Stimulated activated CD8-positive, alpha-beta memory T cell treated with anti-CD3 and anti-CD28 coated beads, Interleukin-4, amount 100 ng/mL, for 48 hours (primary cell): ENCODE measurements at regions not wholly inside any gene's neighbourhood (a gene's known extent, or its start where the extent isn't known, plus 50 kb on each side); places are given as distances from the start of the nearest gene placed in this dataset.

Experiments used
- DNase-seq: peaks from one replicate; pipeline ENCODE4 v3.0.0-alpha.2; 2020

DNA sequence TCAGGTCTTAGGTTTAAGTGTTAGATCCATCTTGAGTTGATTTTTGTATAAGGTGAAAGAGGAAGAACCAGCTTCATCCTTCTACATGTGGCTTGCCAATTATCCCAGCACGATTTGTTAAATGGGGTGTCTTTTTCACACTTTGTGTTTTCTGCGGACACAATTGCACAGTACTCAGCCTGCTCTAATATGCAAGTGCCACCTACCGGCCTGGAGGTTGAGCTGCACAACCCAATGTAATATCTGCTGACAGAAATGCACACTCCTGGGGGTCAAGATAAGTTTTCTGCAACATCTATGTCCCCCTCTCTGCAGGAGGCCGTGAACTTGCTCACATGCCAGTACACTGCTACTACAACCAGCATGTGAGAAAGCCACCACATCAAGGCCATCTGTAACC, 791.9 kb upstream of the ROBO1 start:
- DNase-seq: no peak

DNA sequence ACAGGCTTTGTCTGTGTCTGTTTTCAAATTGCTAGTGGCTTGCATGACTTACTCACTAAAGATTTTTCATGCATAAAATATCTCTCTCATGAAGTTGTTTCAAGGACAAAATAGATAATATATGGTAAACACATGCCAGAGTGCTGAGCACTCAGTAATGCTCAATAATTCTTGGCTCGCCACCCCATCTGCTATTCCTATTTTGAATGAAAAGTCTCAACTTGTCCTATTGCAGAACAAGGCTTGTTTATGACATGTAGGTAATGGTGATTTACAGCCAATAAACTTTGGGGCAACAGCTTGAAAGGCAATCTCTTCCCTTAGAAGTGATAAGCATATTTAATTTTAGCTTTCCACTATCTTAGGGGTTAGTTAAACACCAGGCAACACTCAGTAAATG, 789.0 kb upstream of the ROBO1 start:
- no peak for DNase-seq

DNA sequence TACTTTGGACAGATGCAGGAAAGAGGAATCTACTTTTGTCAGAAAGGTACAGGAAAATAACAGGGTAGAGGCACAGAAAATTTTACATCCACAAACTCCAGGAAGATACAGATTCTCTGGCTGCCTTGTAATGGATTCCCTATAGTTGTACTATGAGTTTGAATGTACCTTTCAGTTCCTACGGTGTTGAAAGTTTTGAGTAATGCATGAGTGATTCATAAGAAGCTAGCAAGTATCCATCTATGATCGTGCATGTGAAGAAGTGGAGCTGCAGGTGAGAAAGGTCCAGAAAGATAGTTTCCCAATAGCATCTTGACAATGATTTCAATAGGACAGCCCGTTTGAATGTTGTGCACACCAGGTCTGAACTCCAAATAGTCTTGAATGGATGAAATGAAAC, 786.5 kb upstream of the ROBO1 start:
- no peak for DNase-seq

DNA sequence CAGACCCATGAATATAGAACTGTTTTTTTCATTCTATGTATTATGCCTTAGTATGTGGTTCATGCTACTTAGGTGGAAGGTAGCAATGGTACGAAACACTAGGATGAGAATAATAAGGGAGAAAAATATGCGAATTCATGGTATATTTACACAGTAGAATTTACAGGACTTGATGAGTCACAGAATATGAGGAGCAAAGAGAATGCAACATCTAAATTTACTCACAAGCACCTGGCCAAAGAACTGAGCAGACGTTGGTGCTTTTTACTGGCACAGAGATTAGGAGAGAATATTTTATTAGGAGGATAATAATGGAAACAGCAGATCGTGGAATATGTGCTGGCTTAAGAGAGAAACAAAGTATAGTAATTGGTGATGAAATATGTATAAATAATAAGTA, 785.4 kb upstream of the ROBO1 start:
- DNase-seq: no peak

DNA sequence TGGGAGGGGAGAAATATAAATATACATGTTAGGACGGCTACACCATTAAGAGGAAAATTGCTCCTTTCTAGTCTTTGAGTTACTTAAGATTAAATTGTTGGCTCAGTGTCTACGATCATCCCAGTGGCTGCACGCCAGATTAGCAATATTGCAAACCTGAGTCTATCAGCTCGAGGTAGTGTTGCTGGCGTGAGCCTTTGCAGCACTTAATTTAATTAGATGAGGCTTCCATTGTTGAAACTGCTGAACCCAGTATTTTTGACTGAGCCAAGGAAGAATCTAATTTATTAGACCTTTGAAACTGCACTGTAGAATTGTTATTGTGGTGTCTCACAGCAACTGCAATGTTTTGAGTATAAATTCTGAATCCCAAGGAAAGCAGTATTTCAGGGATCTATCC, 782.4 kb upstream of the ROBO1 start:
- no peak for DNase-seq

DNA sequence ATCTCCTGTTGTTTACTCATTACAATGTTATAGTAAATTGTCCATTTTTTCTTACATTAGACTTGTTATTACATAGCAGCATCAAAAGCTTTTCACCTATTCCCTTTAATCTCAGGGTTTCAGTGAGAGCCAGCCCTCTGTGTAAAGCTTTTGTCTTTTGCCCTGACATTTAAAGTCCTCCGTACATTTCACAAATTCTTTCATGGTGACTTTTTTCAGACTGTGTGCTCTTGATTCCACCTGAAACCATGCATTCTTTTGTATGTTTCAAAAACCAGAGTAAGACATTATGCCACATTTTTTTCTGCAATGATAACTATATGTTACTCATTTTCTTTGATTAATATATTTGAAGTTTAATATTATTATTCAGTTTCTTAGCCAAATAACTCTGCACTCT, 781.4 kb upstream of the ROBO1 start:
- DNase-seq: no peak

DNA sequence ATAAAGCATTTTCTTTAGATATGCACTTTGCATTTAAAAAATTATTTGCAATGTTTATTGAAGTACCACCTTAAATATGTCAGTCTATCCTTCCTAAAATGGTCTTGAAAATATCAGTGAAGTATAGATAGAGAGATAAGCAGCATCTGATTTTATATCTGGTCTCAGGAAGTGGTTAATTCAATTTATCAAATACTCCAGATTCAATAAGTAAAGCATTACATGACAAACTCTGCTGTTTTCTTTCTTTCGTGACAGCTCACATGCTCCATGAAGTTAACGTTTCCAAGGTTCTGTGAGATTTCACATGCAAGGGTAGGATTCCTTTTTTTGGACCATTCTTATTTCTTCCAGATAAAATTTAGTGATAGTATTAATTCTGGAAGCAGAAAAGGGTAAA, 775.4 kb upstream of the ROBO1 start:
- DNase-seq: no peak

DNA sequence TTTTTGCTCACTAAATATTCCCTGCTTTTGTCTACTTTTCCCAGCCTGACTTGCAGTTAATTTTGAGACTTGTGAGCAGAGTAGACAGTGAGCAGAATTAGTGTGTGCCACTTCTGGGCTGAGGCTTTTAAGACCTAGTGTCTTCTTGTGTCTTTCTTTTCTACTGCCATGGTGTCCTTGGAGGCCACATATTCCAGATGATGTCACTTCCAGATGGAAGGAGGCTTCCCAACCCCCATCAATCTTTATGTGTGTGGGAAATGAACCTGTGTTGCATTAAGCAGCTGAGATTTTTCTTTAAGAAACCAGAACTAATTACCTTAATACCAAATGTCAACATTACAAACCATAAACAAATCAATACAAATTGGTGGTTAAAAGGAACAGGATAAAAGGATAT, 774.7 kb upstream of the ROBO1 start:
- DNase-seq: no peak

DNA sequence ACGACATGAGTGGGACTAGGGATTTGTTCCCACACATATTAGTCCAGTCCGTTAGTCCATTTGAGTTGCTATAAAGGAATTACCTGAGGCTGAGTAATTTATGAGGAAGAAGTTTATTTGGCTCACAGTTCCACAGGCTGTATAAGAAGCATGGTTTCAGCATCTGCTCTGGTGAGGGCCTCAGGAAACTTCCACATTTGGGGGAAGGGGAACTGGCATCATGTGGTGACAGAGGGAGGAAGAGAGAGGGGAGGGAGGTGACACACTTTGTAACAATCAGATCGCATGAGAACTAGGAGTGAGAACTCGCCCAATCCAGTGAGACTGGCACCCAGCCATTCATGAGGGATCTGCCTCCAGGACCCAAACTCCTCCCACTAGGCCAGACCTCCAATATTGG, 769.9 kb upstream of the ROBO1 start:
- no peak for DNase-seq

DNA sequence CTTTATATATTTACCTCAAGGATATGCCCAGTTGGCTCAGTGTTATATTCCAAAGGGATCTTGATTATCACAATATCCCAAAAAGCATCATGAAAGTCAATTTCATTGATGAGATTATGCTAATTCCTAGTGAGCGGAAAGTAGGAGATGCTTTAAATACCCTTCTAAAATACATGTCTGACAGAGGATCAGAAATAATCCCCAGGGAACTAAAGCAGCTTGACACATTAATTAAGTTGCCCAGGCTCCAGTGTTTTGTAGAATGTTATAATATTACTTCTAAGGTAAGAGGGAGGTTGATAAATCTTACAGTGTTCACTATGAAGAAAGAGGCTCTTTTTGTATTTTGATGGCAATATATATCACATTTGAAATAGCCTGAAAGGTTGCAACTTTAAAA, 767.5 kb upstream of the ROBO1 start:
- no peak for DNase-seq

DNA sequence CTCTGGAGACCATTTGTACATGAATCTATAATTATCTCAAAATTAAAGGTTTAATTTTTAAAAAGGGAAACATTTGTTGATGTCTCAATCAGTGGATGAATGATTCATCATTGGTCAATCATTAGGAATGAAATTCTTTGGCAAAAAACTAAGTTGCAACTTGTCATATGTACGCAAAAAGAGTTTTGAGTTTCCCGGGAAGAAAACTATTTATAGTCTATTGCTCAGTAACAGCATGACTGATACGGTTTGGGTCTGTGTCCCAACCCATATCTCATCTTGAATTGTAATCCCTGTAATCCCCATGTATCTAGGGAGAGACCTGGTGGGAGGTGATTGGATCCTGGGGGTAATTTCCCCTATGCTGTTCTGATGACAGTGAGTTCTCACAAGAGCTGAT, 765.8 kb upstream of the ROBO1 start:
- DNase-seq: no peak

DNA sequence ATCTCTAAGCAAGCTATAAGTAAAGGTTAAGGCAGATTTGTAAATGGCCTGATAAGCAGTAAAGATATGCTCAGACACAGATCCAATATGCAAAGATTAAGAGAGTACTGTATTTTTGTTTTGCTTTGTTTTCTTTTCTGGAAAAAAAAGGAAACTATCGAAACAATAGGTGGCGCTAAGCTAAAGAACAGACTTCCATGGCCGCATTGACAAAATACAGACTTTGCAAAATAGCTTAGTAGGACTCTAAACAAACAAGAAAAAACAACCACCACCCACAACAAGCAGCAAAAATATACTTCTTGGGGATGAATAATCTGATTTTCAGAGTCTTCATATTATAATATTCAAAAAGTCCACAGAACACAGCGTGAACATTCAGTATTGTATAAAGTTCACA, 758.4 kb upstream of the ROBO1 start:
- no peak for DNase-seq

DNA sequence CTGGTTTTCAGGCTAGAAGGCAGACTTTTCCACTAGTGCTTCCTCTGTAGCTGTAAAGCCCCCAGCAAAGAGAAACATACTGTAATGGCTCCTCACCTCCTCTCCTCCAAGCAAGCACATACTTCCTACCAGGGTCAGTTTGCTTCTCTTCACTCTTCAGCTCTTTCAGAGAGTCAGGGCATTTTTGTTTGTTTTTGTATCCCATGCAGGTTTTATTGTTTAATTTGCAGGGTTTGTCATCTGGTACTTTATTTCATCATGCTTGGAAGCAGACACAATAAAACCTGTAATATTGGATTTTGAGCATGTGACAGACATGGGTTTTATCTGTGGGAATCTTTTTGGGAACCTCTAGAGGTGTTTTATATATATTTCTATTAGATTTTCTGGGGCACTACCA, 753.3 kb upstream of the ROBO1 start:
- no peak for DNase-seq

DNA sequence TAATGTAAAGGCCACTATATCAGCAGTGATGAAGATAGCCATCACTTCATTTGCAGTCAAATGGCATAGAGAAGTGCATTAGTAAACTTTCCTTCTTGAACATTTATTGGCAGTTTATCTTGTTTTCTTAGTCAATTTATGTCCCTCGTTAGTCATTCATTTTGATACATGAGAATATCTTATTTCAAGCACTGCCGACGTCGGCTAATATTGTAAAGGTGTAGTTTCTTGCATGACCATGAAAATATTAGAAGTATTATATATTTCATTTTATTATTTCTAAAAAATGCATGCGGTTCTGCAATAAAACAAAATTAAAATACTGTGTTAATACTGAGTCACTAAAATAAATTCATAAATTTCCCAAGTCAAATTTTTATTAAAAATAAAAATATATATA, 751.6 kb upstream of the ROBO1 start:
- no peak for DNase-seq

DNA sequence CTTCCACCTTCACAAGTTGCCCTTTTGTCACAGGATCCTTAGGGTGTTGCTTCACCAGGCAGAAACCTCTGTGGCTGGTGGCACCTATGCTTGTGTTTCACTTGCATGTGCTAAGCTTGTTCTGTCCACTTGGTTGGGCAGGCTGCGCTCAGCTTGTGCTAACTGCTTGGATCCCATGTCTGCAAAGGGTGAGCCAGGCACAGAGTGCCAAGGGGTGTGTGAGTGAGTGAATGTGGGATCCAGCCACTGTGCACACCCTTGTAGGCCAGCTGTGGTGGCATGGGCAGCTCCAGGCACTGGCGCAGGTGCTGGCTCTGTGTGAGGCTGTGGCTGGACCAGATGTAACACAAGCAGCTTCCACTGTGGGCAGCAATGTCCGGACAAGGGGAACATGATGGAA, 728.7 kb upstream of the ROBO1 start:
- no peak for DNase-seq

DNA sequence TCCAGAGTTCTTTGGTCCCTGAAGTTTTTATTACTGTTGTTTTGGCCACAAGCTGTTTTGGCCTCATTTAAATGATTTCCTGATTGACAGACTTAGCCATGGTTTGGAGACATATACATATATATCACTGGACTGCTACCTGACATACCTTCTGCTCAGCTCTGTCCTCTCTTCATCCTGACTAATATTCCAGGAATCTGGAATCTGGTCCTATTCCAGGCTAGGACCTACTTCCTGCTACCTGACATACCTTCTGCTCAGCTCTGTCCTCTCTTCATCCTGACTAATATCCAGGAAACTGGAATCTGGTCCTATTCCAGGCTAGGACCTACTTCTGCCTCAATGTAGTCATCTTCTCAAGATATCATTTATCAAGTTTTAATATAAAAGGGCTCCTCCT, 724.4 kb upstream of the ROBO1 start:
- no peak for DNase-seq

DNA sequence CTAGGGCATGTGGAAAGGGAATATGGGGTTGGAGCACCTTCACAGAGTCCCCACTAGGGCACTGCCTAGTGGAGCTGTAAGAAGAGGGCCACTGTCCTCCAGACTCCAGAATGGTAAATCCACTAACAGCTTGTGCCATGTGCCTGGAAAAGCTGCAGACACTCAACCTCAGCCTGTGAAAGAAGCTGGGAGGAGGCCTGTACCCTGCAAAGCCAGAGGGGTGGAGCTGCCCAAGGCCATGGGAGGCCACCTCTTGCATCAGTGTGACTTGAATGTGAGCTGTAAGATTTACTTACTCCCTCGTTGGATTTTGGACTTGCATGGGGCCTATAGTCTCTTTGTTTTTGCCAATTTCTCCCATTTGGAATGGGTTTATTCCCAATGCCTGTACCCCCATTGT, 705.2 kb upstream of the ROBO1 start:
- DNase-seq: no peak

DNA sequence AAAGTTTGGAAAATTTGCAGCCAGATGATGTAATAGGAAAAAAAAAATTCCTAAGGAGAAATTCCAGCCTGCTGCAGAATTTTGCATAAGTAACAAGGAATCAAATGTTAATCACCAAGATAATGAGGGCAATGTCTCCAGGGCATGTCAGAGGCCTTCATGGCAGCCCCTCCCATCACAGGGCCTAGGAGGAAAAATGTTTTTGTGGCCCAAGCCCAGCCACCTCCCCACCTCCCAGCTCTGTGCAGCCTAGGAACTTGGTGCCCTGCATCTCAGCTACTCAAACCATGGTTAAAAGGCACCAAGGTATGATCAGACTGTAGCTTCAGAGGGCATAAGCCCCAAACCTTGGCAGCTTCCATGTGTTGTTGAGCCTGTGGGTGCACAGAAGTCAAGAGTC, 704.7 kb upstream of the ROBO1 start:
- DNase-seq: no peak

DNA sequence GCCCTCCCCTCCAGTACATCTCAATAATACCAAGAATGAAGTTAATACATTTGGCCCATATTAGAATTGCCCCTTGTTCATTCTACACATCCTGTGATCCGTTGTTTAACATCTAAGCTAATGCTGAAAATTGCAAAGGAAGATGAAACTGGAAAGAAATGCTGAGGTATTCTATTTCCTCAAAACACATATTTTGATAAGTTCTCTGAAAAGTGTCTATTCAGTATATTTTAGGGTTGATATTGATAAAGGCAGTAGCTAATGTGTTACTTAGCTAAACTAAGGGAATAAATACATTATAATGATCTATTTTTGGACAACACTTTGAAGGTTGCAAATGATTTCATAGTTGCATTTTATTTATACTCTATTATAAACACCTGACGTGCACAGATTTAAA, 702.6 kb upstream of the ROBO1 start:
- no peak for DNase-seq

DNA sequence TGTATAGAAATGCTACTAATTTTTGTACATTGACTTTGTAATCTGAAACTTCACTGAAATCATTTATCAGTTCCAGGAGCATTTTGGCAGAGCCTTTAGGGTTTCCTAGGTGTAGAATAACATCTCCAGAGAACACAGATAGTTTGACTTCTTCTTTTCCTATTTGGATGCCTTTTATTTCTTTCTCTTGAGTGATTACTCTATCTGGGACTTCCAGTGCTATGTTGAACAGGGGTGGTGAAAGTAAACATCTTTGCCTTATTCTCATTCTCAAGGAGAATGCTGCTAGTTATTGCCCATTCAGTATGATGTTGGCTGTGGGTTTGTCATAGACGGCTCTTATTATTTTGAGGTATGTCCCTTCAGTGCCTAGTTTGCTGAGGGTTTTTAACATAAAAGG, 697.9 kb upstream of the ROBO1 start:
- DNase-seq: no peak

DNA sequence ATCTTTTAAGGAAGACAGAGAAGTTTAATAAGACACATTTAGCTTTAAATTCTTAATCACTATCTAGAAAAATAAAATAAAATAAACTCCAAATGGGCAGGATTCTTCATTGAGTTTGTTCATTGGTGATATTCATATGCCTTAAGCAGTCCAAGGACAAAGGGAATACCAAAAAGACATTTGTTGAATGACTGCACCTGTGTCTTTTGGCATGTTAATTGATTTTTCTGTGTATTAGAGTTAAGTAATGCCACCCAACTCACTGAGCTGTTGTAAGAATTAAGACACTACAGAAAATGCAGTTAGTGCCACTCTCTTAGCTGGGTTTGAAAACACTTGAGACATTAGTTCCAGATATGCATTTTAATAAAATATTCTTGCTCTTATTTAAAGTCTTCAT, 683.6 kb upstream of the ROBO1 start:
- no peak for DNase-seq

DNA sequence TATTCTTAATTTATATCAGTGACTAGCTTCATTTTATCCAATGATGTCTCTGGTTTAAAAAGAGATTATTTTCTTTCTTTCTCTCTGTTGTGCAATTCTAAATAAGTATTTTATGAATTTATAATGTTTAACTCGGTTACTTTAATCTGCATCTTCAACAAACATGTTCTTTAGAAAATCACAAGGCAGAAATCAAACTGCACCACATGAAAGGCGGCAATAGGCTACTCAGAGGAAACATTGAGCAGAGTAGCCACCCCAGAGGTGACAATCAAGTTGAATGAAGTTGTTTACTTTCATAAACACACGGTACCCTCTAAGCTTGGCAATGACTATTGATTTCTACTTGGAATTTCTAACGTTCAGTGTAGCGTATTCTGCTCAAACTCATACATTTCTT, 677.8 kb upstream of the ROBO1 start:
- DNase-seq: no peak

DNA sequence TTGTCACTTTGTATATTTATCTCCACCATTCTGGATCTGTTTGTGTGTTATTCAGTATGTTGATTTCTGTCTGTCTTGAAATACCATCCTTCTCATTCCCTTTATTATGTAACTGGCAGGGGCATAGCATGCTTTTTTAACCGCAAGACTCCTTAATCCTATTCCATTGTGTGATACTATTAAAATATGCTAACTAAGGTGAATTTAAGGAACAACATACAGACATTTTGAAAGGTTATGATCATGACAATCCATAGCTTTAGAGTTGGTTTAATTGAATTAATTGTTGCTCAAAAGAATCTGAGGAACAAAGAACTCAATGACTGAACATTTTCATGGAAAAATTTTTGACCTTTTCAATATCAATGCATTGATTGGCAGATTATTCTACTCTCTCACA, 677.3 kb upstream of the ROBO1 start:
- DNase-seq: no peak

DNA sequence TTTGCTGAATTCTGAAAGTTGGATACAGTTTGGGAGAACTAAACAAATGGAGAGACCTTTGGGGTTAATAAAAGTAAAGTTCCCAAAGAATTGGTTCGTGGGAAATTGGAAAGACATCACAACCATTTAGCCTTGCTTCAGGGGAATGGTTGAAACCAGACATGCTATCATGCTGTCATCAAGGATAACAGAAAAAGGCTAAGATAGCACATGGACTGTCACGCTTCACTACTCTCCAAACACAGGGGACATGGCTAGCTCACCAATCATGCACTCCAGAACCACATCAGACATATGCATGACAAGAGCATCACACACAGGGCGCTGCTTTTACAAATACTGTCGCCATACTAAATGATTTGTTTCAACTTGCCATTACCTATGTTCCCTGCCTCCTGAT, 671.7 kb upstream of the ROBO1 start:
- no peak for DNase-seq

DNA sequence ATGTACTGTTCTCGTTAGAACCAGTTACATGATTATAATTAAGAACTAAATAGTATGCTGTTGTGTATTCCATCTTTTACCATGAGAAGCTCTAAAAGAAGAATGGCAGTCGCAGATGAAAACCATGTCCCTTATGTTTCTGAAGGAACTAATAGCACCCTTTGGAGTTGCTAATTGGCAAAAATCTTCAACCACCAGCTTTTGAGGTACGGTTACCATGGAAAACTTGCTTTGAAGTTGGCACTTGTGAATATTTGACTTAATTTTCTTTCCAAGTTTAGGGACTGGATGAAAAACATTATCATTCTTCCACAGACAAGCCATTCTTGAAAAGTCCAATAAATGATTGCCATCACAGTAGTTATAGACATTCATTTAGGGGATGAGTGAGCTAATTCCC, 666.6 kb upstream of the ROBO1 start:
- DNase-seq: no peak

DNA sequence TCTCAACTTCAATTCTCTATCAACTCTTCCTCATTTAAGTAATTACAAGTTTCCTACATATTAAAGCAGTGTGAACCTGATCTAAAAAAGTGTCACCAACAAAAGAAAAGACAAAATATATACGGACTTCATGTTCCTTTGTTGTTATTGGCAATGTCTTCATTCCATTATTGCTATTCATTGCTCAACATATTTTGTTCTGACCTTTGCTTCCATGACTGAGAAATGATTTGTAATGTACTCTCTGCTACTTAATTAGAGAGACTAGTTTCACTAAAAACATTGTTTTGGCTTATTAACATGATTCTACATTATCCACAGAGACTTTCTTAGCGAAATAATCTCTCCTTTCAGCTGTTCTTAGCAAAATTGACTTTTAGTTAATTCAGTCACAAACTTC, 657.2 kb upstream of the ROBO1 start:
- DNase-seq: no peak
